ENCODE measurements at regions not wholly inside any gene's neighbourhood (a gene's known extent, or its start where the extent isn't known, plus 50 kb on each side); places are given as distances from the start of the nearest gene placed in this dataset.

DNA sequence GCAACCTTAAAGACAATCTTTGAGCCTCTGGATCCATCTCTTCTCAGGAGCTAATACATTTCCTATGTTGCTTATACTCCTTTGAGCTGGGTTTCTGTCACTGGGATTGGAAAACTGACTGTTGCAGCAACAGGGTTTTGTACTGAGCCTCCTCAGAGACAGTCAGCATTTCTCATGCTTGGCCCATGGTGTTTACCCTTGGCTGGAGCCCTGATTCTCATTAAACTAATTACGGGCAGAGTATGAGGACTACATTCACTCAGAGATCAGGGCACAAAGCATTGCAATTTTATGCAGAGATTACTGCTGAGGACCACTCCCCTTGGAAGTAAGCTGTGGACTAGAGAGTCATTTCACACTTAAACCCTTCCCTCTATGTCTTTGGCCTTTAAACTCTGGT lies 134.5 kb downstream of the LRIG2 start (continued):
- TF ChIP-seq, protein P1, sequence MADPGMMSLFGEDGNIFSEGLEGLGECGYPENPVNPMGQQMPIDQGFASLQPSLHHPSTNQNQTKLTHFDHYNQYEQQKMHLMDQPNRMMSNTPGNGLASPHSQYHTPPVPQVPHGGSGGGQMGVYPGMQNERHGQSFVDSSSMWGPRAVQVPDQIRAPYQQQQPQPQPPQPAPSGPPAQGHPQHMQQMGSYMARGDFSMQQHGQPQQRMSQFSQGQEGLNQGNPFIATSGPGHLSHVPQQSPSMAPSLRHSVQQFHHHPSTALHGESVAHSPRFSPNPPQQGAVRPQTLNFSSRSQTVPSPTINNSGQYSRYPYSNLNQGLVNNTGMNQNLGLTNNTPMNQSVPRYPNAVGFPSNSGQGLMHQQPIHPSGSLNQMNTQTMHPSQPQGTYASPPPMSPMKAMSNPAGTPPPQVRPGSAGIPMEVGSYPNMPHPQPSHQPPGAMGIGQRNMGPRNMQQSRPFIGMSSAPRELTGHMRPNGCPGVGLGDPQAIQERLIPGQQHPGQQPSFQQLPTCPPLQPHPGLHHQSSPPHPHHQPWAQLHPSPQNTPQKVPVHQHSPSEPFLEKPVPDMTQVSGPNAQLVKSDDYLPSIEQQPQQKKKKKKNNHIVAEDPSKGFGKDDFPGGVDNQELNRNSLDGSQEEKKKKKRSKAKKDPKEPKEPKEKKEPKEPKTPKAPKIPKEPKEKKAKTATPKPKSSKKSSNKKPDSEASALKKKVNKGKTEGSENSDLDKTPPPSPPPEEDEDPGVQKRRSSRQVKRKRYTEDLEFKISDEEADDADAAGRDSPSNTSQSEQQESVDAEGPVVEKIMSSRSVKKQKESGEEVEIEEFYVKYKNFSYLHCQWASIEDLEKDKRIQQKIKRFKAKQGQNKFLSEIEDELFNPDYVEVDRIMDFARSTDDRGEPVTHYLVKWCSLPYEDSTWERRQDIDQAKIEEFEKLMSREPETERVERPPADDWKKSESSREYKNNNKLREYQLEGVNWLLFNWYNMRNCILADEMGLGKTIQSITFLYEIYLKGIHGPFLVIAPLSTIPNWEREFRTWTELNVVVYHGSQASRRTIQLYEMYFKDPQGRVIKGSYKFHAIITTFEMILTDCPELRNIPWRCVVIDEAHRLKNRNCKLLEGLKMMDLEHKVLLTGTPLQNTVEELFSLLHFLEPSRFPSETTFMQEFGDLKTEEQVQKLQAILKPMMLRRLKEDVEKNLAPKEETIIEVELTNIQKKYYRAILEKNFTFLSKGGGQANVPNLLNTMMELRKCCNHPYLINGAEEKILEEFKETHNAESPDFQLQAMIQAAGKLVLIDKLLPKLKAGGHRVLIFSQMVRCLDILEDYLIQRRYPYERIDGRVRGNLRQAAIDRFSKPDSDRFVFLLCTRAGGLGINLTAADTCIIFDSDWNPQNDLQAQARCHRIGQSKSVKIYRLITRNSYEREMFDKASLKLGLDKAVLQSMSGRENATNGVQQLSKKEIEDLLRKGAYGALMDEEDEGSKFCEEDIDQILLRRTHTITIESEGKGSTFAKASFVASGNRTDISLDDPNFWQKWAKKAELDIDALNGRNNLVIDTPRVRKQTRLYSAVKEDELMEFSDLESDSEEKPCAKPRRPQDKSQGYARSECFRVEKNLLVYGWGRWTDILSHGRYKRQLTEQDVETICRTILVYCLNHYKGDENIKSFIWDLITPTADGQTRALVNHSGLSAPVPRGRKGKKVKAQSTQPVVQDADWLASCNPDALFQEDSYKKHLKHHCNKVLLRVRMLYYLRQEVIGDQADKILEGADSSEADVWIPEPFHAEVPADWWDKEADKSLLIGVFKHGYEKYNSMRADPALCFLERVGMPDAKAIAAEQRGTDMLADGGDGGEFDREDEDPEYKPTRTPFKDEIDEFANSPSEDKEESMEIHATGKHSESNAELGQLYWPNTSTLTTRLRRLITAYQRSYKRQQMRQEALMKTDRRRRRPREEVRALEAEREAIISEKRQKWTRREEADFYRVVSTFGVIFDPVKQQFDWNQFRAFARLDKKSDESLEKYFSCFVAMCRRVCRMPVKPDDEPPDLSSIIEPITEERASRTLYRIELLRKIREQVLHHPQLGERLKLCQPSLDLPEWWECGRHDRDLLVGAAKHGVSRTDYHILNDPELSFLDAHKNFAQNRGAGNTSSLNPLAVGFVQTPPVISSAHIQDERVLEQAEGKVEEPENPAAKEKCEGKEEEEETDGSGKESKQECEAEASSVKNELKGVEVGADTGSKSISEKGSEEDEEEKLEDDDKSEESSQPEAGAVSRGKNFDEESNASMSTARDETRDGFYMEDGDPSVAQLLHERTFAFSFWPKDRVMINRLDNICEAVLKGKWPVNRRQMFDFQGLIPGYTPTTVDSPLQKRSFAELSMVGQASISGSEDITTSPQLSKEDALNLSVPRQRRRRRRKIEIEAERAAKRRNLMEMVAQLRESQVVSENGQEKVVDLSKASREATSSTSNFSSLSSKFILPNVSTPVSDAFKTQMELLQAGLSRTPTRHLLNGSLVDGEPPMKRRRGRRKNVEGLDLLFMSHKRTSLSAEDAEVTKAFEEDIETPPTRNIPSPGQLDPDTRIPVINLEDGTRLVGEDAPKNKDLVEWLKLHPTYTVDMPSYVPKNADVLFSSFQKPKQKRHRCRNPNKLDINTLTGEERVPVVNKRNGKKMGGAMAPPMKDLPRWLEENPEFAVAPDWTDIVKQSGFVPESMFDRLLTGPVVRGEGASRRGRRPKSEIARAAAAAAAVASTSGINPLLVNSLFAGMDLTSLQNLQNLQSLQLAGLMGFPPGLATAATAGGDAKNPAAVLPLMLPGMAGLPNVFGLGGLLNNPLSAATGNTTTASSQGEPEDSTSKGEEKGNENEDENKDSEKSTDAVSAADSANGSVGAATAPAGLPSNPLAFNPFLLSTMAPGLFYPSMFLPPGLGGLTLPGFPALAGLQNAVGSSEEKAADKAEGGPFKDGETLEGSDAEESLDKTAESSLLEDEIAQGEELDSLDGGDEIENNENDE (IDR thresholded peaks at IDR 0.05; ENCODE audit: insufficient replicate concordance, low read length): no peak
- no peak for TF ChIP-seq JUN (IDR thresholded peaks at IDR 0.05; ENCODE audit: low read depth, low read length)

Data from H1 (cell line).